Karpas-422 (cell line): ENCODE measurements at regions not wholly inside any gene's neighbourhood (a gene's known extent, or its start where the extent isn't known, plus 50 kb on each side); places are given as distances from the start of the nearest gene placed in this dataset.

Source experiments
- DNase-seq: peaks from one replicate; pipeline ENCODE4 v3.0.0-alpha.2; 2015
- H2AFZ ChIP-seq: fragments of 200-600 bp; sonication (generic); 2 replicates; pipeline ENCODE4 v1.6.1; 2014; ENCODE audit warnings: antibody characterized with exemption, low read length, mixed read lengths
- H3K27ac ChIP-seq: fragments of 200-600 bp; sonication (generic); 2 replicates; pipeline ENCODE4 v1.5.1; 2014; ENCODE audit warnings: mild to moderate bottlenecking, low read length, moderate library complexity
- H3K27me3 ChIP-seq: fragments of 200-600 bp; sonication (generic); 2 replicates; pipeline ENCODE4 v1.6.1; 2014; ENCODE audit warnings: low read length, mixed read lengths
- H3K36me3 ChIP-seq: fragments of 200-600 bp; sonication (generic); 2 replicates; pipeline ENCODE4 v1.6.1; 2014; ENCODE audit warnings: low read length, mixed read lengths; ENCODE audit not compliant: insufficient read depth
- H3K4me1 ChIP-seq: fragments of 200-600 bp; sonication (generic); 2 replicates; pipeline ENCODE4 v1.6.1; 2014; ENCODE audit warnings: mild to moderate bottlenecking, low read length, mixed read lengths
- H3K4me2 ChIP-seq: fragments of 200-600 bp; sonication (generic); 2 replicates; pipeline ENCODE4 v1.6.1; 2014; ENCODE audit warnings: low read length, low read depth, mild to moderate bottlenecking; ENCODE audit not compliant: poor library complexity, severe bottlenecking
- H3K4me3 ChIP-seq: fragments of 200-600 bp; sonication (generic); 2 replicates; pipeline ENCODE4 v1.5.1; 2014; ENCODE audit warnings: mild to moderate bottlenecking, antibody characterized with exemption, low read length, mixed read lengths
- H3K79me2 ChIP-seq: fragments of 200-600 bp; sonication (generic); 2 replicates; pipeline ENCODE4 v1.6.1; 2014; ENCODE audit warnings: mild to moderate bottlenecking, low read length, mixed read lengths
- H3K9ac ChIP-seq: fragments of 200-600 bp; sonication (generic); 2 replicates; pipeline ENCODE4 v1.6.0; 2014; ENCODE audit warnings: low read length
- H3K9me2 ChIP-seq: fragments of 200-600 bp; sonication (generic), shearing (Covaris generic); replicated peaks from 2 replicates; pipeline ENCODE4 v1.6.0; 2014; ENCODE audit warnings: mild to moderate bottlenecking, low read length, moderate library complexity; ENCODE audit not compliant: insufficient read depth
- H3K9me3 ChIP-seq: fragments of 300-700, 200-600 bp; sonication (generic); 2 replicates; pipeline ENCODE4 v1.6.1; 2014; ENCODE audit warnings: low read length, mixed read lengths
- H4K20me1 ChIP-seq: fragments of 200-600 bp; sonication (generic); 2 replicates; pipeline ENCODE4 v1.6.1; 2014; ENCODE audit warnings: mild to moderate bottlenecking, antibody characterized with exemption, low read length, low read depth; ENCODE audit not compliant: insufficient read depth

DNA sequence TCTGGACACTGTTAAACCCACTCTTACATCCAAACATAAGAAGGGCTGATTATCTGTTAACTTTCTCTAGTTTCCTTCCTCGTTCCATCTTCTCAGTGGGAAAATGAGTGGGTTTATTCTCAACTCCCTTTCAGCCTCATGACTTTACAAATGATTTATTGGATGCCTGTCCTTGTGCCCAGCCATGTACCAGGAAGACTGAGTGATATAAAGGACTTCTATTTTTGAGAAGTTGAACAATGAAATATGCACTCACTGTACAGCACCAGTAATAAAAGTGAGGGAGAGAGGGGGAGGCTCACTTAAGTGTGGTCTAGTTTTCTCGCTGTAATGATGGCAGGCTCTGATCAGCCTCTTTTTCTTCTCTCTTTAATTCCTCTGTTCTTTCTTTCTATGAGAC is 277.6 kb downstream of the SMARCA2 start:
- H3K4me3 ChIP-seq = no peak overlapping the region
- H3K9ac ChIP-seq = peak overlapping the region; percentile 56
- no peaks in the 10 kb centered on the region for H3K27me3 ChIP-seq
- H3K9me2 ChIP-seq = no peaks in the 10 kb centered on the region
- H3K27ac ChIP-seq = peak overlapping the region; percentile 95
- no peaks in the 10 kb centered on the region for H4K20me1 ChIP-seq
- peak overlapping the region; percentile 31 for H3K4me2 ChIP-seq
- H2AFZ ChIP-seq = peak overlapping the region; percentile 52; the same call in 1 of the 2 replicates
- peaks cover 74% of the 10 kb centered on the region for H3K4me1 ChIP-seq
- H3K9me3 ChIP-seq = no peaks in the 10 kb centered on the region
- H3K79me2 ChIP-seq = no peaks in the 10 kb centered on the region
- H3K36me3 ChIP-seq = no peaks in the 10 kb centered on the region; the same call in 1 of the 2 replicates
- DNase-seq = peak; percentile 58

GRCh38 chr9:2297771-2298170 is 282.6 kb downstream of the SMARCA2 start:
- Histone ChIP-seq H3K27me3 (no peaks in the 10 kb centered on the region), H3K79me2 (no peaks in the 10 kb centered on the region), H3K27ac (peak overlapping the region; percentile 56), H4K20me1 (no peaks in the 10 kb centered on the region), H3K9me2 (no peaks in the 10 kb centered on the region), H3K4me3 (no peak overlapping the region), H3K9me3 (no peaks in the 10 kb centered on the region), H2AFZ (peak overlapping the region; percentile 21), H3K36me3 (no peaks in the 10 kb centered on the region; the same call in 1 of the 2 replicates), H3K9ac (no peak overlapping the region), H3K4me1 (peaks cover 52% of the 10 kb centered on the region), H3K4me2 (no peak overlapping the region)
- DNase-seq = no peak

- Histone ChIP-seq H3K4me2 (no peak overlapping the region), H3K27ac (peak overlapping the region; percentile 56), H3K79me2 (no peaks in the 10 kb centered on the region), H3K4me1 (peaks cover 49% of the 10 kb centered on the region), H3K9me2 (no peaks in the 10 kb centered on the region), H3K9ac (no peak overlapping the region), H3K4me3 (no peak overlapping the region), H4K20me1 (no peaks in the 10 kb centered on the region), H3K27me3 (no peaks in the 10 kb centered on the region), H3K36me3 (no peaks in the 10 kb centered on the region; the same call in 1 of the 2 replicates), H3K9me3 (no peaks in the 10 kb centered on the region), H2AFZ (peak overlapping the region; percentile 21)
- no peak for DNase-seq
Measured at GRCh38 chr9:2298217-2298616, 283.1 kb downstream of the SMARCA2 start.

DNA sequence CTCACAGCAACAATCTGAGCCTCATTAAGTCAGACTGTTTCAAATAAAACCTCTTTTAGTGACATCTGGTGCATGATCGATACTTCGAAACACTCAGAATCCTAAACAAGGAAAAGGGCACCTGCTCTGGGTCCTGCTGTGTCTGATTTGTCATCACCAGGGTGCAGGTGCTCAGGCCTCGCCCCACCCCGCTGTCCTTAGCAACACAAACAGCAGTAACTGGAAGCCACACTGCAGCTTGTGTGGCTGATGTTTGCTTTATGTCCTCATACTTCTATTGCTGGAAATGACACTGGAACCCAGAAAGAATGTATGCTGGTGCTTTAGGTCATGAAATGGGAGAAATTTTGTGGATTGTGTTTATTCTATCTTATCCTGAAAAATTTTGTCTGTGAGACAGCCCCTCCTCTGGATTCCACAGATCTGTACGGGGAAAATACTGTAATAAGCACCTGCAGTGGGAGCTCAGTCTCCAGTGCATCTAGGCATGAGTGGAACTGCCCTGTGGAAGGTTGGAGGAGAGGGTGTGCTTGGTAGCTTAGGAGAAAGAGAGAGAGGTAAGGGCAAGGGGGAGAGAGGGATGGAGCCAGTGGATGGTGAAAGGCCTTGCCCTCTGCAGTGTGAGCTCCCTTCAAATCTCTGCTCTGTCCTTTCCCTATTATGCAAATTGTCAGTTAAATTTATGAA is 284.2 kb downstream of the SMARCA2 start:
- DNase-seq = no peak
- Histone ChIP-seq H3K36me3 (no peaks in the 10 kb centered on the region; the same call in 1 of the 2 replicates), H3K27me3 (no peaks in the 10 kb centered on the region), H3K4me2 (no peak overlapping the region), H2AFZ (peak overlapping the region; percentile 3; the same call in 1 of the 2 replicates), H3K9me3 (no peaks in the 10 kb centered on the region), H3K9me2 (no peaks in the 10 kb centered on the region), H3K4me1 (peaks cover 38% of the 10 kb centered on the region), H3K27ac (peak overlapping the region; percentile 56), H3K4me3 (no peak overlapping the region), H3K79me2 (no peaks in the 10 kb centered on the region), H3K9ac (0 out of 2 replicates have a peak overlapping the region, but pooled peaks have one; percentile 22), H4K20me1 (no peaks in the 10 kb centered on the region)

GRCh38 chr9:2299843-2300205 is 284.7 kb downstream of the SMARCA2 start:
- H3K9me3 ChIP-seq = no peaks in the 10 kb centered on the region
- H3K27me3 ChIP-seq = no peaks in the 10 kb centered on the region
- no peak for DNase-seq
- H3K9me2 ChIP-seq = no peaks in the 10 kb centered on the region
- no peak overlapping the region for H3K4me3 ChIP-seq
- H3K36me3 ChIP-seq = no peaks in the 10 kb centered on the region; the same call in 1 of the 2 replicates
- H3K9ac ChIP-seq = no peak overlapping the region
- H2AFZ ChIP-seq = peak overlapping the region; percentile 3; the same call in 1 of the 2 replicates
- no peaks in the 10 kb centered on the region for H3K79me2 ChIP-seq
- H4K20me1 ChIP-seq = no peaks in the 10 kb centered on the region
- peaks cover 33% of the 10 kb centered on the region for H3K4me1 ChIP-seq
- peak overlapping the region; percentile 56 for H3K27ac ChIP-seq
- H3K4me2 ChIP-seq = no peak overlapping the region

DNA sequence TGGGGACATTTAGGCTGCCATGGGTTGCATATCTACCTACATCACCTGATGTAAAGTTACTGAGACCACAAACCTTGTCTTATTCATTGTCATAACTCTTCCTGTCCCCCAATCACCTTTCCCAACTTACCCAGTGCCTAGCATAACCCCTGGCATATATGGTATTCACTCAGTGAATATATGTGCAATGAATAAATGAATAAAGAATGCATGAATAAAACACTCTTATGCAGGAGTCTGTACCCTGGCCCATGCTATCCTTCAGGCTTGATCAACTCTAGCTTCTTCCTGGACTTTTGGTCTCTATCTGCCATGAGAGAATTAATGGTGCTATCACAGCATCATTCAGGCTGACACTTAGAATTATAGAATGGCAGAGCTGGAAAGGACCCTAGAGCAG is 285.2 kb downstream of the SMARCA2 start:
- Histone ChIP-seq H4K20me1 (no peaks in the 10 kb centered on the region), H3K27ac (no peak overlapping the region), H3K9me3 (no peaks in the 10 kb centered on the region), H3K79me2 (no peaks in the 10 kb centered on the region), H3K9me2 (no peaks in the 10 kb centered on the region), H2AFZ (0 out of 2 replicates have a peak overlapping the region, but pooled peaks have one; percentile 6), H3K27me3 (no peaks in the 10 kb centered on the region), H3K4me3 (no peak overlapping the region), H3K9ac (no peak overlapping the region), H3K4me2 (no peak overlapping the region), H3K4me1 (peaks cover 32% of the 10 kb centered on the region), H3K36me3 (no peaks in the 10 kb centered on the region; the same call in 1 of the 2 replicates)
- DNase-seq = no peak

- no peak overlapping the region for H3K4me2 ChIP-seq
- no peak overlapping the region for H3K4me3 ChIP-seq
- H3K27me3 ChIP-seq = no peaks in the 10 kb centered on the region
- no peaks in the 10 kb centered on the region for H3K79me2 ChIP-seq
- H4K20me1 ChIP-seq = no peaks in the 10 kb centered on the region
- peak overlapping the region; percentile 58; the same call in 1 of the 2 replicates for H2AFZ ChIP-seq
- H3K9me3 ChIP-seq = no peaks in the 10 kb centered on the region
- H3K4me1 ChIP-seq = peaks cover 31% of the 10 kb centered on the region
- H3K36me3 ChIP-seq = no peaks in the 10 kb centered on the region; the same call in 1 of the 2 replicates
- H3K9me2 ChIP-seq = no peaks in the 10 kb centered on the region
- no peak for DNase-seq
- peak overlapping the region; percentile 30; the same call in 1 of the 2 replicates for H3K27ac ChIP-seq
- no peak overlapping the region for H3K9ac ChIP-seq
Measured at GRCh38 chr9:2302606-2303005, 287.5 kb downstream of the SMARCA2 start.

DNA sequence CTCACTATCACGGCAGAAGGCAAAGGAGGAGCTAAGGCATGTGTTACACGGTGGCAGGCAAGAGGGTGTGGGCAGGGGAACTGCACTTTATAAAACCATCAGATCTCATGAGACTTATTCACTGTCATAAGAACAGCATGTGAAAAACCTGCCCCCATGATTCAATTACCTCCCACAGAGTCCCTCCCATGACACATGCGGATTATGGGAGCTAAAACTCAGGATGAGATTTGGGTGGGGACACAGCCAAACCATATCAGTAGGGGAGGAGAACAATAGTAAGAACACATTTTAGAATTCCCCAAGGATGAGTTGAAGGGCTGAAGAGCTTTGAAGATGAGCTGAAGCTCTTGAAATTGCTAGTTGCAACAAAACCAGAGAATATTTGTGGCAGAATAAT is 287.9 kb downstream of the SMARCA2 start:
- no peak overlapping the region for H3K4me2 ChIP-seq
- no peak for DNase-seq
- peaks cover 27% of the 10 kb centered on the region for H3K4me1 ChIP-seq
- no peak overlapping the region for H3K9ac ChIP-seq
- H3K27ac ChIP-seq = 0 out of 2 replicates have a peak overlapping the region, but pooled peaks have one; percentile 30
- H3K36me3 ChIP-seq = no peaks in the 10 kb centered on the region; the same call in 1 of the 2 replicates
- no peaks in the 10 kb centered on the region for H4K20me1 ChIP-seq
- no peaks in the 10 kb centered on the region for H3K27me3 ChIP-seq
- no peaks in the 10 kb centered on the region for H3K9me3 ChIP-seq
- no peak overlapping the region for H2AFZ ChIP-seq
- no peak overlapping the region for H3K4me3 ChIP-seq
- H3K9me2 ChIP-seq = no peaks in the 10 kb centered on the region
- no peaks in the 10 kb centered on the region for H3K79me2 ChIP-seq
